LHCN-M2 (cell line): ENCODE measurements at regions not wholly inside any gene's neighbourhood (a gene's known extent, or its start where the extent isn't known, plus 50 kb on each side); places are given as distances from the start of the nearest gene placed in this dataset.

Experiments
- DNase-seq: peaks from one replicate; pipeline ENCODE4 v3.0.0-alpha.2; 2012; ENCODE audit warnings: low read depth

DNA sequence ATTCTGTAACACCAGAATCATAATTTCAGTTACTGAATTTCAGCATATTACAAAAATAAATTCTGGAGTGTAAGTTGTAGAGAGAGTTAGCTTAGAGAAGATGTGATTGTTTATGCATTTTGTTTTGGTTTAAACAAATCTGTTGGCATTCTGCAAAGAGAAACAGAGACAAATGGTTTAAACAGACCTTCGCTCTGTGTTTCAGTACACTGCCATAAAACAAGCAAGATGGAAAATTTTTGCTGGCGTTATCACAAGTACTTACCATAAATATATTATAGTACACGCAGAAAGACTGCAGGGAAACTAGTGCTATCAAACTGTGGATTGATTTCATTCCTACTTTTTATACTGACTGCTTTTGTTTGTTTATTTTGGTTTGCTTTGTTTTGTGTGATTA, 850.3 kb upstream of the FOXG1 start:
- no peak for DNase-seq

GRCh38 chr14:27917896-27918295, 848.7 kb upstream of the FOXG1 start:
- DNase-seq: no peak

- DNase-seq: no peak
These were observed 839.1 kb upstream of the FOXG1 start for GRCh38 chr14:27927519-27927918.

DNA sequence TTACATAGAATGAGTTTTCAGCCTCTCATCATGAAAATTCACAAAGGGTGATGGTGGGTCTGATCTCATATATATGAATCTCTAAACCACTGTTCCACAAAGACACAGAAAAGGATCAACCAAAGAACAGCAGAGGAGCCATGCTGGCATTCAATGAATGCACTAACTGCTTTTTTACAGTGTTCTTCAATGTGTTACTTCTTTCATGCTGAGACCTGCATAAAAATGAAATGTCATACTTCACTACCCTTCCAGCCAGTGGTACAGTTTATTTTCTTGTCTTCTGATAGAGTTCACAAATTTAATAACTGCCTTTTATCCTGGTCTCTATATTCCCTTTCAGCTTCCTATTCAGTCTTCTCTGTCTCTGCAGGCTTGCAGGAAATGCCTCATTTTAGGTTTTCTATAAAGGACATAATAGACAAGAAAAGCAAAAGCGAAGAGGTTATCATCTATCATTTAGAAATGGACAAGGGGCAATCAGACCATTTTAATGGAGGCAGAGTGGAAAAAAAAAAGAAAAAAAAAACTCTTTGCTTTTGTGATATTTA, 836.7 kb upstream of the FOXG1 start:
- DNase-seq: no peak

- DNase-seq: no peak
These were observed 828.2 kb upstream of the FOXG1 start for GRCh38 chr14:27938392-27938791.

DNA sequence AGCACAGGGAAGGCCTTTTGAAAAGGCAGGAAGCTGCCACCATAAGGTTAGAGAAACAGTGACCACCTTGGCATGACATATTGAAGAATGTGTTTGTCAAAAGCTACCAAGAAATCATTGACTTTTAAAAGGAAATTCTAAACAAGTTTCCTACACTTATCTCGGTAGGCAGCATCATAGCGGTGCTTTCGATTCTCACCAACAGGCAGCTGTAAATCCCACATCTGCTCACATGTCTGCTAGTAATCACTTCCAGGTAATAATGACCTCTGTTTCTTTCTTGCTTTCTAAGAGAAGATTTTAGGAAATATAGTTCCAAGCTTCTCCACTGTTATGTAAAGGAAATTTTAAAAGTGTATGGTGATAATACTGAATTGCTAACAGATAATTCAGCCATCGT, 821.1 kb upstream of the FOXG1 start:
- DNase-seq: no peak

GRCh38 chr14:27958757-27959156, 807.8 kb upstream of the FOXG1 start:
- no peak for DNase-seq

DNA sequence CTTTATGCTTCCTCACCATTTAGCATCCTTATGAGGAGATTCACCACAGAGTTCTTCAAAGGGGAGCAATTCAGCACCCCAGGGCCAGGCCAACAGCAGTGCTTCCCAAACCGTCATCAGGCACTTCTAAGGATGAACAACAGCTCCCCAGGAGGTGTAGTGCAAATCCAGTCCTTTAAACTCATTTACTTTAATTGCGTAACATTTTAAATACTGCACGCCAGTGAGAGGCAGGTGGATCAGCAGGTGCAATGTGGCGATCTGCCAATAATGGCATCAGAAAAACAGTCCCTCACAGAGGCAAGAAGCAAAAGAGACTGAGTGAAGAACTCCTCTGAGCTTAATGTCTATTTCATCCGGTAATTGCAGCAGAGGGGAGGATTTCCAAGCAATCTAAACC, 770.9 kb upstream of the FOXG1 start:
- DNase-seq: no peak

GRCh38 chr14:28001002-28001401, 765.6 kb upstream of the FOXG1 start:
- DNase-seq: no peak

DNA sequence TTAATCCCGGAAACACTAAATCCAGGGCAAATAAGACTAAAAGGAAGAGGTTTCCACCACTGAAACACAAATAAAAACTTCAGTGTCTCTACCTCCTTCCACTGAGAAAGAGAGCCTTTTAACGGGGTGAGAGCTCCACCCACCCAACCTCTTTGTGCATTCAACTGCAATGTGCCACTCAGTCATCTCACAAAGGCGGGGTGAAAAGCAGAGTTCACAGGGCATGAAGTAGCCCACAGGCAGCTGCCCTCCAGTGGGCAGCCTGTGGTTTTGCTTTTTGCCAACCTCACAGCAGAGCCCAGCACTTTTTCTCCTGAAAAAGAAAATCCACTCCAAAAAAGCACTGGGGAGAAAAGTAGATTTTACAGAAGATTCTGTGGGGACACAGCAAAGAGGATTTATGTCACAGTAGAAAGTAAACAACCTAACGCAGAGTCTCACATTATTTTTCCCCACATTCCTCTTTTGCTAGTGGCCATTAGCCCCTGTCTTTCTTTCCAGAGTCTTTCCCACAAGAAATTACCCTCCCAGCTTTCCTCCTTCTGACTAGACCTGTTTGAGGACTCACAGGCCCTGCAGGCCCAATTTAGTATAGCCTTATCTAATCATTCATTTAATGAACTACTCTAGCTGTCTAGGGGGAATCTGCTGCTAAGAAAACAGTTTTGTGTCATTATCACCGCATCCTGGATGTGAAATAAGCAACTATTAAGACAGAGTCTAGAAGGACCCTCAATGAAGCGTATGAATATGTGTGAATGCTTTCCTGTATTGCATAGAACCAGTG, 753.8 kb upstream of the FOXG1 start:
- DNase-seq: no peak

DNA sequence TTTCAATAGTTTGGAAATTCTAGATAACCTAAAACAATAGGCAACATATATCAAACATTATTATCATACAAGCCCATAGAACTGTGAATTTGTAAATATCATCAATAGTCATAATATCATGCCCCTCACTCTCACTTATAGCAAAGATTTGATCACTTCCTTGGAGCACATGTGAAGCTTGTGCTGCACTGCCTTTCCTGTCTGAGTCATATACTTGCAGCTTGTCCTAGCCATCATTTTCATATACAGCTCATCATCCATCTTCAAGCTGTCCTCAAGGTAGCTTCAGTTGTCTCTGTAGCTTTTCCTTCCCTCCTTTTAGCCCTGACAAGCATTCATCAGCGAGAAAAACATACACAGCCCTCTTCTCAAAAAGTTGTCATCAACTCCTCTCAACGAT, 746.5 kb upstream of the FOXG1 start:
- DNase-seq: no peak

- no peak for DNase-seq
These were observed 742.7 kb upstream of the FOXG1 start for GRCh38 chr14:28023853-28024252.

GRCh38 chr14:28052251-28052650, 714.3 kb upstream of the FOXG1 start:
- DNase-seq: no peak

- DNase-seq: no peak
These were observed 711.6 kb upstream of the FOXG1 start for GRCh38 chr14:28055008-28055407.

GRCh38 chr14:28057359-28058296, 709.0 kb upstream of the FOXG1 start:
- no peak for DNase-seq

DNA sequence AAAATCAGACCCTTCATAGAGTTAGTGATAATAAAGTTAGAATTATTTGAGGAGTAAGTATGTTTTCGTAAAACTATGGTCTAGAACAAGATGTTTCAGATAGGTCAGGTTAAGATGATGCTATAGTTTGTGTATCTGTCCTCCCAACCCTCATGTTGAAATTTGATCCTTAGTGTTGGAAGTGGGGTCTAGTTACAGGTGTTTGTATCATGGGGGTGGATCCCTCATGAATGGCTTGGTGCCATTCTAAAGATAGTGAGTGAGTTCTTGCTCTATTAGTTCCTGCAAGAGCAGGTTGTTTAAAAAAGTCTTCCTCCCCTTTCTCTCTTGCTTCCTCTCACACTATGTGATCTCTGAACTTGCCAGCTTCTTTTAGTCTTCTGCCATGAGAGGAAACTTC, 707.3 kb upstream of the FOXG1 start:
- no peak for DNase-seq

- DNase-seq: no peak
These were observed 705.6 kb upstream of the FOXG1 start for GRCh38 chr14:28061006-28061405.

DNA sequence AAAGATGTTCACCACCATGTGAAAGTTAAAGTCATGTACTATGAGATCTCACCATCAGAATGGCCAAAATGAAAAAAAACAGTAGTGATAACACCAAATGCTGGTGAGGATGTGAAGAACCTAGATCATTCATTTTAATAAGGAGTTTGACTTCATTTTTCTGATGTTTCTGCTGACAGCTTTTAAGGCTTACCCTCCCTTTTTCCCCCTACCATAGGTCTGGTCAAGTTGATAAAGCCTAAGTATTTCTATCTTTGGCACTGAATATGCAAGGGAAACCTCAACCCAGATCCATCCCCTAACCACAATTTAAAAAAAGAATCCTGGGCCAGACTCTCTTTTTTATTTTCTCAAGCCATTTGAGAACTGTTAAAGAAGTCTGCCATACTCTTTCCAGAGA, 689.6 kb upstream of the FOXG1 start:
- DNase-seq: no peak

- DNase-seq: no peak
These were observed 683.2 kb upstream of the FOXG1 start for GRCh38 chr14:28083389-28083788.

DNA sequence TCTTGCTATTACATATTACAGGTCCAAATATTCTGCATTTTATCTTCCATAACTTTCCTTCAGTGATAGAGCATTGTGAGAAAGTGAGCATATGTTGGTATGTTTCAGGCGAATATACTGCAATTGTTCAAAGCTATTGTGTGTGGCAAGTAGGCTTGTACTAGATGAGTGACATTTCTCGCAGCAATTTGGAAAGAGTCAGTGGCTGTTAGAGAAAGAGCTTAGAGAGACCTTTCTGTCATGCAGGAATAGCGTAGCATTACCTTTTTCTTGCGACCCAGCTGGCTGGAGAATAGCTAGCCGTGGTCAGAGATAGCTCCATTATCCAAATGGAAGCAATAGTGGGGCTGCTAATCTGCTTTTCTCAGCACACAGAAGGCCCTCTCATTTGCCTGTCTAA, 678.5 kb upstream of the FOXG1 start:
- DNase-seq: no peak

DNA sequence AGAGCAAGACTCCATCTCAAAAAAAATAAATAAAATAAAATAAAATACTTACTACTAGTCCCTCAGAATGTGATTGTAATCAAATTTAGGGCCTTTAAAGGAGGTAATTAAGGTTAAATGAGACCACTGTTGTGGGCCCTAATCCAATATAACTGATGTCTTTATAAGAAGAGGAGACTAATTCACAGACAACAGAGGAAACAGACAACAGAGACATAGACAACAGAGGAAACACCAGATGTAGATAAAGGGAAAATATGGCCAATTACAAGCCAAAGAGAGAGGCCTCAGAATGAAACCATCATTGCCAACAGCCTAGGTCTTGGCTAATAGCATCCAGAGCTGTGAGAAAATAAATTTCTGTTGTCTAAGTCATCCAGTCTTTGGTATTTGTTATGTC, 669.0 kb upstream of the FOXG1 start:
- no peak for DNase-seq

DNA sequence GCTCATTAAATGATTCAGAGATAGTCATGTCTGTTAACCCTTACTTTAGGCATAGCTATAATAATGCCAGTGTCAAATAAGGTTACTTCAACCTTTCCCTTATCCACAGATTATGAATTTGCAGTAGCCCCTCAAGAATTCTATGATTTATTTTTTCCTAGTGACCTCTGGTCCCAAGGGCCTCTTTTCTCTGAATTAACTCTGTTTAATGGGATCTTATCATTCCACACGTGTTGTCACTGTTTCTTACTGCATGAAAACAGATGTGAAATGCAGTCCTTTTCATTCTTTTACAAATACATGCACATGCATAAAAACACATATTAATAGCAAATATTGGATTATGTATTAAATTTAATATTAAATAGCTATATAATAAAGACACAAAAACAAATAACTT, 667.7 kb upstream of the FOXG1 start:
- DNase-seq: no peak

GRCh38 chr14:28102001-28102400, 664.6 kb upstream of the FOXG1 start:
- no peak for DNase-seq
